GM19240 (cell line): ENCODE measurements at regions not wholly inside any gene's neighbourhood (a gene's known extent, or its start where the extent isn't known, plus 50 kb on each side); places are given as distances from the start of the nearest gene placed in this dataset.
"Not testable (repeated sequence)": the region's sequence is repeated elsewhere in the genome, so short reads cannot be mapped to it uniquely, and the experiment has no call there.

Experiments used
- DNase-seq: peaks from one replicate; pipeline ENCODE4 v3.0.0; 2011; ENCODE audit warnings: low spot score; ENCODE audit not compliant: insufficient read length

DNA sequence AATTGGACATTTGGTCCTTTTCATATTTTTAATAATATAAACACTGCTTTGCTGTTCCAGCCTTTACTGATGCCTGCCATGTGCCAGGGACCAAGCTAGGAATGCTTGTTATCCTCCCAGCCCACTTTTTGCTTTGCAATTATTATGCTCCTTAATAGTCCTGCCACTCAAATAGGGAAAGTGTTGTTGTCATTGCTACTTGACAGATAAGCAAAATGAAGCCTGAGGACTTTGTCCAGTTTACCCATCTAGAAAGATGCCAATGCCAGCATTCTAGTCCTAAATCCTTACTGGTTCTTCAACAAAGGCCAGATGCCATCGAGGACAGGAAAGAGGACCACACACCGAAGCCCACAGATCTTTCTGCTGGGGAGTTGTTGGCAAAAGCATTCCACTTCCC, 246.5 kb downstream of the EMP1 start:
- DNase-seq, result no peak

DNA sequence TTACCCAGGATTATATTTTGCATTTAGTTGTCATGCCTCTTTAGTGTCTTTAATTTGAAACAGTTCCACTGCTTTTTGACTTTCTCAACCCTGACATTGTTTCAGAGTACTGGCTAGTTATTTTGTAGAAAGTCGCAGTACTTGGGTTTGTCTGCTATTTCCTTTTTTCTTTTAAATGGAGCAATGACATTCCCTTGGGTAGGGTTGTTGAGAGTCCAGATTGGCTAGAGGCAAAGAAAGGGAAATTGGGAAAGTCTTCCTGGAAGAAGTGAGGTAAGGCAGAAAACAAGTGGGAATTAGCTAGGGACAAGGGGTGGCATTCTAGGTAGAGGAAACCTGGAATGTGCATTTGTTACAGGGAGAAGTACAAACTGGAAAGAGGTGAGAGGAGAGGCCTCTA, 245.9 kb downstream of the EMP1 start:
- no peak for DNase-seq

DNA sequence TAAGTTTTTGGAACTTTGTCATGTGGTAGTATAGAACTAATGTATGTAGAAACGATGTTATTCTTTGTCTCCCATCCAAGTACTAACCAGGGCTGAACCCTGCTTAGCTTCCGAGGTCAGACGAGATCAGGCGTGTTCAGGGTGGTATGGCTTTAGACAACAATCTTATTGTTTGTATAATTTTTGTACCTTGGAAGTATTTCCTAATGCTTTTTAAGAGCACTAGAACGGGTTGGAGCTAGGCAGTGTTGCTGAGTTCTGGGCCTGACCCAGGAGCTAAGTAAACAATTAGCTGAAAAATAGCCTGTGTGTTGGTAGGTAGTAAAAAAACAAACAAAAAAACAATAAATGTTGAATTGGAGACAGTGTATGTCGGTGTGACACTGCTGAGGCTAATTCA, 244.3 kb downstream of the EMP1 start:
- no peak for DNase-seq

DNA sequence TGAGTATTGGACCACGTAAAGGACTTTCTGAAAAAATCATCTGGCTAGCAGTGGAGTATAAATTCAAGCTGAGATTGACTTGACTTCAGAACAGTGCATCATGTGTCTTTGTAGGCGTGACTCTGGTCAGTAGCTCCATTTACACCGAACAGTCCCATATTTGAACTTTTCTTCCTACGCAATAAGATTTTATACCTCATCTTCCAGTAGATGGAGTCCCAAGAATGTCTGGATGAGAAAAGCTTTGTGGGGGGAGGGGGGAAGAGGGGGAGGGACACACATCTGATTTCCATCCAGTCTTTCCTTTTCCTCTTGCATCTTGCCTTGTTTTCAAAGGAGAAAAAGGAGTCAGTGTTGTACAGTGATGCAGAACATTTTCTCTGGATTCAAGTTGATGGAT, 241.0 kb downstream of the EMP1 start:
- DNase-seq, result no peak

DNA sequence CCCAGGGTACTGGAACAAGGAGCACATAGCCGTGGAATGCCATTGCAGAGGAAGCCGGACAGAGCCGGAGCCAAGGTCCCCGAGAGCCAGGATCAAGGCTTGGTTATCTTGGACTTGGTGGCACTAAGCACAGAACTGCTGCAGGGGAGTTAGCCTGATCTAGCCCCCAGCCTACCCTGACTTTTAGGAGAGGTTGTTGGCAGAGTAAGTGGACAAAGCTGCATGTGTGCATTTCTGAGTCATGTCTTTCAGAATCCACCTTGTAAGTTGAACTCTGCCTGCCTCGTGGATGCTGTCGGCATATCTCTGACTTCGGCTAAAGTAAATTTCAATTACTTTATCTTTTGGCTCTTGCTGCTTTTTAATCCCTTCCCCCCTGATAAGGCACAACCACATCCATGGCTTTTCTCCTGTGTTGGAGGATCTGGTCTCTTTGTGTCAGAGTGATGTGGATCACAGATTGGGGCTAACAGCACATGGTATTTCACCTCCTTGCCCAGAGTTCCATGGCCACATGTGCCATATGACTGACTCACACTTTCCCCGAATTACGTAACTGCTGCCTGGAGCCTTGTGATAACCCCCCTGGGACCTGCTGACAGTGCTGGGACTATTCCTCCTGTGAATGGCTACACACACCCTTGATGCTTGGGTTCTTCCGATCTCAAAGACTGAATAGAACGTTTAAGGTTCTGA, 240.3 kb downstream of the EMP1 start:
- DNase-seq, result no peak

DNA sequence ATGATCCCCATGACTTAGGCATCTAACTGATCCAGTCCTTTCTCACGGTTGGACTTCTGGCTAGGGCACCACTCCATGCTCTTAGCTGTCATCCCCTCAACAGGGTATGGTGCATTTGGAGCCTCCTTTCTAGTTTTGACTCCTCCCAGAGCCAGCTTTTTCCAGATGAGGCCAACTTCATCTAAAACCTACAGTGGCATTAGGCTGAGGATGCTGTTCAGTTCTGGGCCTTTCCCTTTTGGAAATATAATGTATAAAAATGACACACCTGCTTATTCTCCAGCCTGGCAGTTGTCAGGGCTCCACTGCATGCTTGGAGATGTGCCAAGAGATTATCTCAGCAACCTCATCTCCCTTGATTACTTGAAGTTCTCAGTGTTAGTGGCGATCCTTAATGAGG, 239.7 kb downstream of the EMP1 start:
- no peak for DNase-seq

DNA sequence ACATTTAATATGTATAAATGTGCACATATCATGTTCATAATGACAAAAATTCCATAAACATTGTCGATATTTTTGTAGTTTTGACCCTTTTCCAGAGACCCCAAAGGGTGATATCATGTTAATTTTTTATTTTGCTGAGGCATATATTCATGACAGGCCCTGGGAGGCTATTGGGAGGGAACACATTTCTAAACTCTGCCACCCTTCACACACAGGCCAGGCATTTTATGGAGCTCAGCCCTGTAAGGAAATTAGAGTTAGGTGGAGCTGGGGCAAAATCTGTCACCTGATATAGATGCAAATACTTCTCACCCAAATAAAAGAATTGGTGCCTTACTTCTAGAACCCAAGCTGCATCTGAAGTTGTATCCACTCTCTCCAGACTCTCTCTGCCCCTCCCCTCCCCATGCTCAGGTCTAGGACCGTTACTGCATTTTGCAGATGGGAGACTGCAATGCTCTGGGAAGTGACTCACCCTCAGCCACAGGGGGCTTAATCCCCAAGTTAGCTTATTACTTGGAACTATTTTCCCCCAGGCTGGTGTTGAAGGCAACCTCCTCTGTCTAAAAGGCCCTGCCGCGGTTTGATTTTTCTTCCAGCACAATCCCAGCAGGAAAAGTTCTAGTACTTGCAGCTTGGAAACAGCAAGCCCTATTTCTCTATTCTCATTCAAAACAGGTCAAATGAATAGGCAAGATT, 238.9 kb downstream of the EMP1 start:
- DNase-seq, result no peak

DNA sequence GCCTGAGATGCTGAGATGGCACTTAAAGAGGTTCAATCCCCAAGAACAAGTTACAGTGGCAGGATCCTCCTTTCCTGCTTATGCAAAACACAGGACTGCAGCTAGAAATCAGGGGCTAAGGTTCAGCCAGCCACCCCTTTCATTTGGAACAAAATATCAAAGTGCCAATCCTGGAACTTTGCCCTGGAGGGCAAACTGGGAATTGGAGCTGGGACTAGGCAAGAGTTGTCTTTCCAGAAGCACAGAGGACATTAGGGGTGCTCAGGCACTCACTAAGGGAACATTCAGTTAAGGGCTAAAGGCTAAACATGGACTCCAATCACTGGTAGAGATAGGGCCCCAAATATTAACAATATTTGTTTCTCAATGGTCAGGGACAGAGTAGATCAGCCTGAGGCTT, 237.2 kb downstream of the EMP1 start:
- no peak for DNase-seq

DNA sequence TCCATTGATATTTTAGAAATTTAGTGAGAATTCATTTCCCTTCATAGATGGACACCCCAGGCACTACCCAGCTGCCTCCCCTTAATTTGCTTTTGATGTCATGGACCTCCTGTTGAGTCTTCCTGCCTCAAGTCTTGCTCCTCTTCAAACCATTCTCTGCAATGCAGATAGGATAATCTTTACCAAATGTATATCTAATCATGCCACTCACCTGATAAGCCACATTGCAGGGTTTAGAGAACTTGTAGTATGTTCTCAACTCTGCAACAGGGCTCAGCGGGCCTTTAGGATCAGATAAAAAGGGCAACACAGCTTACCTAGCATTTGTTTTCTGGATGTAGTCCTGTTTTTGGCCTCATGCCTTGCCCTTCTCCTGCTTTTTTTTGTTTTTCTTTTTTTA, 234.5 kb downstream of the EMP1 start:
- DNase-seq, result no peak

DNA sequence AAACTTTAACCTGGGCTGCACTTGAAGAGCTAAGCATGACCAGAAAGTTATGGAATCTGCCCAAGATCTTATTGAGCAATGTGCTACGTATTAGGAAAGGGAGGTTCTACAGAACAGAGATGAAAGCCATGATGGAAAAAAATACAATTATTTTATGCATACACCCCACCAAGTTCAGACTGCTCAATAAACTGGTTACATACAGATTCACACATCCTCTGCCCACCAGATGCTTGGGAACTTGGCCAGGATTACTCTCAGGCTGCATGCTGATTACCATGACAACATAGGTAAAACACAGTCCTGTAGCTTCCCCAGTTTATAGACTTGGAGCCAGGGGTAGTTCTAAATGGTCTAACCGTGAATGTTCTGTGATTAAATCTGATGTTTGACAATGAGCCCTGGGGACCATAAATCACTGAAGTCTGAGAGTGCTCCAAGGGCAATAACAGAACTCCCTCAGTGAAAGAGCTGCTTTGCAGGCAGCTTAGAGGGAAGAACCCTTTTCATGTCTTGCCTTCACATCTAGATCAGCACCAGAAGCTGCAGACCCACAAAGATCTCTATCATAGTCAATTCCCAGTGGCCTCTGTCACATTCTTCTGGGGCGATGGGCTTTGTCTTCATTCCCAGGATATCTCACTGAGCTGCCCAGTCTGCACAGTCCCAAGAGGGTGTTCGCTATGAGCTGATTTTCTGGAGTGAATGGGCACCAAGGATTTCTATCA, 232.2 kb downstream of the EMP1 start:
- DNase-seq, result no peak

DNA sequence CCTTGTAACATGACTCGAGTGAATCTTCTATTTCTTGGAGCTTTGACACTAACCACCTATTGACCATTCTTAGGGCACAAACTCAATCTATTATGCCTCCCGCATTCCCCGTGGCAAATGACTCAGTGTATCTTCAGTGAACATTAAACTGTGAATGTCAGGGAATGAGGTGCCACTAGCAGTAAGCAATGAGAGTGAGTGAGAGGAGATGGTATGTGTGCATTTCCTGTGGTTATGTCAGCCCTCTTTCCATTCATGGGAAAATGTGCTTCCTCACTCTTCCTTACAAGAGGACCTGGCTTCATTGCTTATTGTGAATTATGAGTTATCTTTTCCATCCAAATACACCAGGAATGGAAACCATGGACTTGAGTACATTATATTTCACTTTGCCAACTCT, 229.2 kb downstream of the EMP1 start:
- no peak for DNase-seq

DNA sequence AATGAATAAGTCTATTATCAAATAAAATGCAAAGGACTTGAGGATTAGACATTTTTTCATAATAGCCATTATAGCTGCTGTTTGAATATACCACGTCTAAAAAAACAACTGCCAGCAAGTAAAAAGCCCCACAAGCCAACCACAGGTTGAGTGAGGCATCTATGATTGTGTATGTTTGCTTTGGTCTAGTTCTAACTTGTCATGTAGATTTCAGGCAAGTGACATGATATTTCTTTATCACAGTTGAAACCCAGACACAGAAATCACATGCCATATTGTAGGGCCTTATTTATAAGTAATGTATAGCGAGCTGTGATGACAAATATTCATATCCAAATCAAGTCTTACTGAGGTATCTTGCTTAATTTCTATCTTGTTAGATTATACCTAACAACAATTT, 225.8 kb downstream of the EMP1 start:
- no peak for DNase-seq

DNA sequence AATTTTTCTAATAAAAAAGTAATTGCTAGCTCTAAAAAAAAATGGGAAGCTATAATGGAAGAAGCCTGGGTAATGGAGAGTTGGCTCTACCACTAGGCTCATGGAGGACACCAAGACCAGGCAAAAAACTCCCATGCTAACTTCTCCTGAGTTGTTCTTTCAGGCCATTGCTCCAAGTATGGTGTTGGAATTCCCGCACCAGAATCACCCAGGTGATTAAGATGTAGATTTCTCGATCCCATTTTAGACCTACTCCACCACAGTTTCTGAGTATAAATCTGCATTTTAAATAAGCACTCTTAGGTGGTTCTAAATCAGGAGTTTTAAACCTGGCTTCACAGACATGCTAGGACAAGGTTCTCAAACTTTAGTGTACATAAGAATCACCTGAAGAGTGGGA, 221.0 kb downstream of the EMP1 start:
- no peak for DNase-seq

DNA sequence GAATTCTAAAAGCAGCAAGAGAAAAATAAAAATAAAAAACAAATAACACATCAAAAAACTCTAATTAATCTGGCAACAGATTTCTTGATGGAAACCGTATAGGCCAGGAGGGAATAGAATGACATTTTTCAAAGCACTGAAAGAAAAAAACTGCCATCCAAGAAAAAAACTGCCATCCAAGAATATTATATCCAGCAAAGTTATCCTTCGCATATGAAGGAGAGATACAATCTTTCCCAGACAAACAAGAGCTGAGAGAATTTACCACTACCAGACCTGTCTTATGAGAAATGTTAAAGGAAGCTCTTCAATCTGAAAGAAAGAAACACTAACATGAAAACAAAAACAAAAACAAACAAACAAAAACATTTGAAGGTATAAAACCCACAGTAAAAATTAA, 214.8 kb downstream of the EMP1 start:
- no peak for DNase-seq

DNA sequence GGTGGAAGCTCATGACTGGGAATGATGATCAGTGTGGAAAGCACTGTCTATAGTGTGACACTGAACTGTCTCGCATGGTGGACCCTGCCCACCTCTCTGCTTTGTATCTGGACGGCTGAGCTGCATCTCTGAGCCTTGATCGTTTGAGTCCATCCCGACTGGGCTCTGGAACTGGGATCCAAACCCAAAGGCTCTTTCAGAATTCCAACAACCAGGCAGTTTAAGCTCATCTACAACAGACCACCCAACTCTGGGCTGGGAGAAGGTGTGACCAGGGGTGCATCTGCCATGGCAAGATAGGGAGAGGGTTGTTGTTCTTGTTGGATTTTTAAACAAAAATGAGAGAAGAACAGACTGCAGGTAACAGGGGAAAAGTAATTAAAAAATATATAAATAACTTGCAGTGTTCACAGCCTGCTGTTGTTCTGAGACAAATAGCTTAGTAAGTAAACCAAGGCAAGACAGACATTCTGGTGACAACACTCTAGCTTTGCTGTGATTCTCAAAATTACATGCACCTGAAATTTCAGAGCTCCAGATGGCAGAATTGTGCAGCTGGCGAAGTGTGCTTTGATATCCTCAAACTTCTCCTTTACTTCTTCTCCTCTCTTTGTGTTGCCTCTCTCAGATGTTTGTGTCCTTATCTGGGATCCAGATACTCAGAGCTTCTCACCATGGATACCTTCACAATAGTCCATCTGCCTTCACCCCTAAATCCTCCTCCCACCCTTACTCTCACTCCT, 209.6 kb downstream of the EMP1 start:
- DNase-seq, result no peak

DNA sequence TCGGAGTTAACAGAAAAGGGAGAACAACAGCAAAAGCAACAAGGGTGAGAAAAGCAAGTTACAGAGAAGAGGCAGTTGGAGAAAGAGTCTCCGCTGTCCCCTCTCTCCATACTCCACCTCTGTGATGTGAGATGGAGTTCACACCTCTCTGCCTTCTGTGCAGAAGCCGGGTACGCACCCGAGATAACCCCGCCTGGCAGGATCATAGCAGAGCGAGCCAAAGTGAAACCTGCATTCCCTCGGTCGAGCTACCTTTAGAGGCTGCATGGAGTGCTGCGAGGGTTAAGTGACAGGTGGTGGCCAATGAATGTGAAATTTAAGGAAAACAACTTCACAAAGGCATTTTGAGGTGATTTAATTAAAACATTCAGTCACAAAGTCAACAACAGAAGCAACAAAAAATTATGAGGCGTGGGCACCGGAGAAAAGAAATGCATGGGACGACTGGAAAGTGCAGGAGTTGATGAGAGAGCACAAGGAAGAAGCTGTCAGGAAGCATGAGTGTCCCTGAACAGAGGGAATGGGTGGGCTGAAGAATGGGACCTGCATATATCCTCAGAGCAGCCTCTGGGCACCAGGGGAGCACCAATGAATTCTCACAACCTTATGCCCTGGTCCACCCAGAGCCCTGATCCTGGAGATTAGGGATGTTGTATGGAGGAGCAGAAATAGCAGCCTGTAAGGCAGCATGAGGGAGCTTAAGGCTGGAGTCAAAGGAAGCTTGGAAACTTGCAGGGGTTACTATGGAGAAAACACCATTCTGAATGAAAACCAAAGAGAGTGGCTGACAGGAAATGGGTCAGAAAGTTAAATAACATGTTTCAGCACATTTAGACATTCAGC, 208.3 kb downstream of the EMP1 start:
- no peak for DNase-seq

DNA sequence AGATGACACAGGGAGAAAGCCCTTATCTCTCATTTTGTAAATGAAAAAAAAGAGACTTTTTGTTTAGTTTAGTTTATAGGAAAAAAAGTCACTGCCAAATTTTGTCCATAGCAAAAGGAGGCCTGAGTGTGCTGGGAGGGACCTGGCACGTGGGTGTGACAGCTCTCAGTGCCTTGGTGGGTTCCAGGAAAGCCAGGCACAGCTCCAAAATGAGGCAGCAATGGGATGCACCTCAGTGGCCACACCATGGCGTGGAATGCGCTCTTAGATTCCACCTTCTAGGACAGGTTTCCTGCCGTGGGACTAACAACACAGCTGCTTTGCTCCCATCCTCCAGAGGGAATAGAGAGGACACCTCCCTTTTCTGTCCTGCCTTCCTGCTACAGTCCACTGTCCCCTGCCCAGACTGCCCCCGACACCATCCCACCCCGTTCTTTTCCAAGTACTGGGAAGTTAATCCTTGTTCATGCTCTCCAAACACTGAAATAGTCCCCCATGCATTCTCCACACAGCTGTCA, 207.6 kb downstream of the EMP1 start:
- DNase-seq, result no peak

DNA sequence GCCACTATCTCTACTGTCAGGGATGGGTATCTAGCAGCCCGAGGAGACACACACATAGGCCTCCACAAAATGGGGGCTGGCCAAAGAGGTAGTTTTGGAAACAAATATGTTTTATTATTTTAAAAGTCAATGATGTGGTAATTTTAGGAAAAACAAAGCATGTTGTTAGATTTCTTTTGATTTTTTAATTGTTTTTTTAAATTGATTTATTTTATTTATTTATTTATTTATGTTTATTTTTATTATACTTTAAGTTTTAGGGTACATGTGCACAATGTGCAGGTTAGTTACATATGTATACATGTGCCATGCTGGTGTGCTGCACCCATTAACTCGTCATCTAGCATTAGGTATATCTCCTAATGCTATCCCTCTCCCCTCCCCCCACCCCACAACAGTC, 194.8 kb downstream of the EMP1 start:
- not testable (repeated sequence) for DNase-seq

DNA sequence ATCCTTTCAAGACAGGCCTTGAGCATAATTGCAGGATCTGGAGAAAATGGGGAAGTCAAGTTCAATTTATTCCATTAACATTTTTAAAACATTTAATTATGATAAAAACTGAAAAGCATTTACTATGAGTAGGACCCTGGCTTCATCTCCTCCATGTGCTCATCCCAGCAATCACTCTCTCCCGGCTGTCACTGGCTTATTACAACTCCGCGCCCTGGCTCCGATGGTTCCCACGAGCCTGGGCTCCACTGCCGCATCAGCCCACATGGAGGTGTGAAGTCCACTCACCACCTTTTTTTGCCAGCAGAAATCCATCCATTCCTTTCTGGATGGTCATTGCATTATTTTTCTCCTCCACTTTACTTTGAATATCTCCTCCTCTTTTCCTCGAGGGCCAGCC, 194.4 kb downstream of the EMP1 start:
- DNase-seq, result no peak

DNA sequence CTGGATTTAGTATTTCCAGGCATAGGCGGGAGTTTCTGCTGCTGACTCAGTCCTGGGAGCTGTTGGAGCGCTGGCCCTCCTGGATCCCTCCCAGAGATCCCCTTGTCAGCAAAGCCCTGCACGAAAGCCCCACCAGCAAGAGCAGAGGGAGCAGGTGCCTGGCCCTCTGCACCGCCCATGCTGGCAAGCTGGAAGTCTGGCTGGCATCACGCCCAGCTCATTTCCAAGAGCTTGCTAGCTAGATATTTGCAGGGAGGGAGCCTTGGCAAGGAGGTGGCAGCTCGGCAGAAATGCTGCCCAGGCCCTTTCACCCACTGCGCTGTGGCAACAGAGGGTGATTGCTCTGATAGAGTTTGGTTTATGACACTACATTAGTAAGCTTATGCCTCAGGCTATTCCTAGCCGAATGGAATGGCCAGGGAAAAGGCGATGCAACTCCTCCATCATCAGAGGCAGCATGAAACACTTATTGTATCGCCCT, 193.9 kb downstream of the EMP1 start:
- no peak for DNase-seq

DNA sequence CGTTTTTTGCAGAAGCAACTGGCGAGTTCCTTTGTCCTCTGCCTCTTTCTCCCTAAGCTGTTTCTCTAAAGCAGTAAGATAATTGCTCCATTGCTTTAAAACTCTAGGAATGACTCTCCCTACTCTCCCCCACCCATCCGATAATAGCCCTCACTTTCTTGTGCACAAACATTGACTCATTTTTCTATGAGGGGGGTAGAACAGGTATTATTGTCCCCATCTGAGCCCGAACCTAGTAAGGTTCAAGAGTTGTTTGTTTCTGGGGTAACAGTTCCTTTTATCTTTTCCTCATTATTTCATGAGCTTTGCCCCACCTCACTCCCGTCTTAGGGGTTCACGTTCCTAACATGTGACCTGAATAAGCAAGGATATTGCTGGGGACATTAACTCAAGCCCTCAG, 190.6 kb downstream of the EMP1 start:
- no peak for DNase-seq
